ENCODE measurements at regions not wholly inside any gene's neighbourhood (a gene's known extent, or its start where the extent isn't known, plus 50 kb on each side); places are given as distances from the start of the nearest gene placed in this dataset.

DNA sequence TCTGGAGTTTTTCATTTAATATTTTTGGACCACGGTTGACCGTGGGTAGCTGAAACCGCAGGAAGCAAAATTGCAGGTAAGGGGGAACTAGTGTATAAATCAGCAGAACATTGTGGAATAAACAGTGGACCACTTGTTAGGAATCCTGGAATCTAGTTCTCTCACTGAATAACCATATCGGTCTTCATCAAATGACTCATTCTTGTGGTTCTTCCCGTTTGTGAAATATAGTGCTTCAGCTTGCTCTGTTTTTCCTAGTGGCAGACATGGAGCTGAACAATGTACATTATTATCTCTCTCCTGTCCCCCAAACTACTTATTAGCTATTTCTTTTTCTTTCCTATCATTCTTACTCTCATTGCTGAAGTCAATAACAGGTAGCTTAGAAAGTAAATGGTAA is 61.9 kb downstream of the HSPA13 start:
- CTCF ChIA-PET: interaction anchor here (0.6 to 1.1 kb wide), 2 partner anchors 15 to 103 kb away, joined by 3 to 6 read pairs; no protein-coding TSS in a partner anchor
- H3K4me3 Mint-ChIP-seq: no peak overlapping the region
- no peak for DNase-seq
- no peak overlapping the region for H3K27ac Mint-ChIP-seq
- H3K27me3 Mint-ChIP-seq: peaks cover 24% of the 10 kb centered on the region
- intact Hi-C loops (cut with micrococcal nuclease): no loop called here
- POLR2A ChIA-PET: no interaction called here
- H3K4me1 Mint-ChIP-seq (ENCODE audit: low read depth): no peaks in the 10 kb centered on the region
- no peaks in the 10 kb centered on the region for H3K36me3 Mint-ChIP-seq
- no peaks in the 10 kb centered on the region for H3K9me3 Mint-ChIP-seq

DNA sequence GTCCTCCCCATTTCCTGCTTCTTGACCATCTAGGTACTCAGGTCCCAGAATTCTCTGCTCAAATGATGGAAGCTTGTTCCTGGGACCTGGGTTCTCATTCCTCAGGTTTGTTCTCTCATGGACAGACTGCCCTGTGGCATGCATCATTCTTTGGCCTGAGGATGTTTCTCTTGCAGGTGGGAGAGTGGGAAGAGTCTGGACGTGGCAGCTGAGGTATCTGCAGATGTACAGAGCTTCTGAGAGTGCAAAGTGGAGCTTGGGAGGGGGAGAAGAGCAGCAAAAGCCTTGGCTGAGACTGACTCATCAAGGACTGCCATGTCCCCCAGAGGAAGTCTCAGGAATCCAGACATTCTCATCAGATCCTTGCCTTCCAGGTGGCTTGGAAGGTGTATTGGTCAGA is 63.1 kb downstream of the HSPA13 start:
- H3K36me3 Mint-ChIP-seq: no peaks in the 10 kb centered on the region
- no peak overlapping the region for H3K4me3 Mint-ChIP-seq
- POLR2A ChIA-PET: no interaction called here
- H3K27me3 Mint-ChIP-seq: peaks cover 13% of the 10 kb centered on the region
- CTCF ChIA-PET: no interaction called here
- DNase-seq: no peak
- no peaks in the 10 kb centered on the region for H3K9me3 Mint-ChIP-seq
- intact Hi-C loops (cut with micrococcal nuclease): no loop called here
- H3K27ac Mint-ChIP-seq: no peak overlapping the region
- H3K4me1 Mint-ChIP-seq (ENCODE audit: low read depth): no peaks in the 10 kb centered on the region

DNA sequence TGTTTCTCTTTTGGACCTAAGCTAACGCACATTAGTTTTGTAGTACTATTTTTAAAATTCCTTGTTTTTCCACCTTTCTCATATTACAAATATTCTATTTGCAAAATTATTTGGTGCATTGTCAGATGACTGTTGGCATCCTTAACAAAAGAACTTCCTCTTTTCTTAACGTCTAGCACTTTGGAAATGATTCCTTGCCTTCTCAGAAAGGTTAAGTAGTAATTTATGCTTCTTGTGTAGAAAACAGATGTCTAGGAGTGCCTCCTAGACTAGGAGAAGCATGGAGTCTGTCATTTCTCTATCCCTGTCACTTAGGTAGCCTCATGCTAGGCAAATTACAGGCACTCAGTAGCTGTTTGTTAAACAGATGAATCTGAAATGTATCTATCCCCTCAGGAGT is 64.4 kb downstream of the HSPA13 start:
- no peak for DNase-seq
- POLR2A ChIA-PET: no interaction called here

DNA sequence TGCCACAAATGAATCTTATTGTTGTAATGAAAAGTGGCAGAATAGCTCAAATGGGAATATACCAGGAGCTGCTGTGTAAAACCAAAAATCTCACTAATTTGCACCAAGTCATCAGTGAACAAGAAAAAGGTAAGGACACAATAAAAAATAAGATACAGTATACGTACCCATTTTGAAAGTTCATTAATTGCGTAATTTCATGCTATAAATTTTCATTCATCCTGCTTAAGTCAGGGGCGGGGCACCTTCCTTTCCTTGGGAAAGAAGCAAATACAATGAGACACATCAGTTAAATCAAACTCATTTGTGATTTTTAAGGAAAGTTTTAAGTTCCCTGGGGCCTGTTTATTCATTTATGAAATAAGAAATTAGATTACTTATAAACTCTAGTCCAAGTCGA is 65.4 kb downstream of the HSPA13 start:
- CTCF ChIA-PET: no interaction called here
- Mint-ChIP-seq H3K36me3 (no peaks in the 10 kb centered on the region), H3K27me3 (peaks cover 11% of the 10 kb centered on the region), H3K9me3 (no peaks in the 10 kb centered on the region), H3K27ac (no peak overlapping the region), H3K4me3 (no peak overlapping the region), H3K4me1 (ENCODE audit: low read depth) (no peaks in the 10 kb centered on the region)
- intact Hi-C loops (cut with micrococcal nuclease): no loop called here
- POLR2A ChIA-PET: no interaction called here
- DNase-seq: no peak

More for the DNA sequence above, 64.4 kb downstream of the HSPA13 start:
- Mint-ChIP-seq H3K27ac (no peak overlapping the region), H3K36me3 (no peaks in the 10 kb centered on the region), H3K4me3 (no peak overlapping the region), H3K27me3 (peaks cover 11% of the 10 kb centered on the region), H3K4me1 (ENCODE audit: low read depth) (no peaks in the 10 kb centered on the region), H3K9me3 (no peaks in the 10 kb centered on the region)
- CTCF ChIA-PET: no interaction called here
- intact Hi-C loops (cut with micrococcal nuclease): no loop called here

DNA sequence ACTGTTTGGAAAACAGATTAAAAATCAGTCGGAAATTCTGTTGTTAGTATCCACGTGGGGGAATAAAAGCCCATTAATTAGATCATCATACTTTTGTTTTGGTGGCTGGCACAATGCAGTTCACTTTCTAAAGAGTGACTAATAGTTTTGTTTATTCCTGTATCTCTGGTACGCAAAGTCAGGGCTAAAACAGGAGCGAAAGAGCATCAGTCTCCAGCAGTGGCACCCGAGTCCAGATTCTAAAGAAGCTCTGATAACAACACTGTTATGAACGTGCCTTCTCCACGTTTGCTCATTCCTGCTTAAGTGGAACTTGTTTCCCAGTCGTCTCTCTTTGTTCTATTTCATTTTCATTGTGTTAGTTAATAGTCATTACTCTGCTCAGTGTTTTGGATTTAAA is 69.6 kb downstream of the HSPA13 start:
- H3K27ac Mint-ChIP-seq: no peak overlapping the region
- DNase-seq: no peak
- no peaks in the 10 kb centered on the region for H3K36me3 Mint-ChIP-seq
- H3K4me3 Mint-ChIP-seq: no peak overlapping the region
- POLR2A ChIA-PET: no interaction called here
- no peaks in the 10 kb centered on the region for H3K4me1 Mint-ChIP-seq (ENCODE audit: low read depth)
- peaks cover 4% of the 10 kb centered on the region for H3K27me3 Mint-ChIP-seq
- intact Hi-C loops (cut with micrococcal nuclease): no loop called here
- no peaks in the 10 kb centered on the region for H3K9me3 Mint-ChIP-seq
- CTCF ChIA-PET: no interaction called here

DNA sequence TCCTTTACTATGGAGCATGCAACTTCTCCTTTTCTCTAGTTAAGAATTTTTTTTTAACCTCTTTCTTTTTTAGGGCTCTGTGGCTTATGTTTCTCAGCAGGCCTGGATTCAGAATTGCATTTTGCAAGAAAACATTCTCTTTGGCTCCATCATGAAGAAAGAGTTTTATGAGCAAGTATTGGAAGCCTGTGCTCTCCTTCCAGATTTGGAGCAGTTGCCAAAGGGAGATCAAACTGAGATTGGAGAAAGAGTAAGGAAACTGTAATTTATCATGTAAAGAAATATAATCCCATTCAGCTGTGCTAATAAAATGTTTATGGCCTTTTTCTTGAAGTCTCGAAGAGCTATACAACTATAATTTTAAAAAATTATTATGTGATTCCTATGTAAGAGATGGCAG is 70.1 kb downstream of the HSPA13 start:
- intact Hi-C loops (cut with micrococcal nuclease): no loop called here
- no peaks in the 10 kb centered on the region for H3K4me1 Mint-ChIP-seq (ENCODE audit: low read depth)
- H3K27me3 Mint-ChIP-seq: peaks cover 4% of the 10 kb centered on the region
- no peak overlapping the region for H3K27ac Mint-ChIP-seq
- ChIA-PET CTCF (no interaction called here), POLR2A (no interaction called here)
- H3K36me3 Mint-ChIP-seq: no peaks in the 10 kb centered on the region
- no peak overlapping the region for H3K4me3 Mint-ChIP-seq
- no peak for DNase-seq
- no peaks in the 10 kb centered on the region for H3K9me3 Mint-ChIP-seq

DNA sequence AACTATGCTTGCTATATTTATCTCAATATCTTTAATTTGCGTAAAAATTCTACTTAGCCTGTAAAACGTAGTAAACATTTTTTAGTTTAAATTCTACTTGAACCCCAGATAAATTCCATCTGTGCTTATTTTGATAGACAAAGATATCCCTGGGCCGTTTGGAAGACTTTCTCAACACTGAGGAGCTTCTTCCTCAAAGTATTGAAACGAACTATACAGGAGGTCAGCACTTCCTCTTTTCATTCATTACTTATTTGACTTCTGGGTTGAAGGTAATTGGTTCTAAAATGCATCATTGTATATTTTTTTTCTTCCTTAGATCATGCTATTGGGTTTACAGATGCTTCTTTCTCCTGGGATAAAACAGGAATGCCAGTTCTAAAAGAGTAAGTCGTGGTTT is 74.7 kb downstream of the HSPA13 start:
- ChIA-PET POLR2A (no interaction called here), CTCF (no interaction called here)
- no peak for DNase-seq
- intact Hi-C loops (cut with micrococcal nuclease): no loop called here
- no peaks in the 10 kb centered on the region for H3K36me3 Mint-ChIP-seq
- H3K27ac Mint-ChIP-seq: no peak overlapping the region
- H3K9me3 Mint-ChIP-seq: no peaks in the 10 kb centered on the region
- no peak overlapping the region for H3K4me3 Mint-ChIP-seq
- peaks cover 6% of the 10 kb centered on the region for H3K27me3 Mint-ChIP-seq
- no peaks in the 10 kb centered on the region for H3K4me1 Mint-ChIP-seq (ENCODE audit: low read depth)

DNA sequence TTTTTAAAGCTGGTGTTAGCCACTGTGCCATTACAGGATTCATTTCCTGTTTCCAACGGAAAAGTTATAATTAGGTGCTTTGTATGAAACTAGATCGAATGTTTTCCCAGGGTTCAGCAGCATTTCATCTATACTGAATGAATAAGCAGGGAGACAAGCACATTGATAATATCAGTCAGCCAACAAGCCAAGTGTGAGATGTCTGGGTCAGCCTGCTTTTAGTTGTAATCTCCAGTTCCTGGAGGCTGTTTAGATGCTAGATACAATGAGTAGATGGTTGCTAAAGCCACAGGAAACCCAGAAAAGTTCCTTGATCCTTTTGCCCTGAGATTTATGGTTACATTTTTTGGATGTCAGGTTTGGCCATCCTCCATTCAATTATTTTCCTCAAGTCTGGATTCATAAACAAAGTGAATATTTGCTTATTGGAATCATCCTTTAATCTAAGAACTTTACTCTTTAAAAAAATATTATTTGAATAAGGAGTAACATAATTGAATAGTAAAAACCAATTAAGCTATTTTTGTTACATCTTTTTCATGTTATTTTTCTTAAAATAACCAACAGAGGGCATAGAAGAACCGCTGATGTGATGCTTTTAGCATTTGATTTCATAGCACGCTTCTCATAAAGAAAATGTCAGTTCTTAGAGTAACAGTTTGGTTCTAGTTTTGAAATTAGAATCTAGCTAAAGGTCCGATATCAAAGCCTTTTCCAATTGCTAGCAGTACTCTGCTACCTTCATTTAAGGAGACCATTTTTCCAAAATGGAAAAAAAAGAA is 76.6 kb downstream of the HSPA13 start:
- Mint-ChIP-seq H3K36me3 (no peaks in the 10 kb centered on the region), H3K27me3 (peaks cover 6% of the 10 kb centered on the region), H3K27ac (no peak overlapping the region), H3K9me3 (no peaks in the 10 kb centered on the region), H3K4me1 (ENCODE audit: low read depth) (no peaks in the 10 kb centered on the region), H3K4me3 (no peak overlapping the region)
- ChIA-PET CTCF (interaction anchor here (0.8 to 1.4 kb wide), 3 partner anchors 9 to 17 kb away, joined by 3 to 6 read pairs (median 4); no protein-coding TSS in a partner anchor), POLR2A (no interaction called here)
- intact Hi-C loops (cut with micrococcal nuclease): no loop called here
- no peak for DNase-seq

DNA sequence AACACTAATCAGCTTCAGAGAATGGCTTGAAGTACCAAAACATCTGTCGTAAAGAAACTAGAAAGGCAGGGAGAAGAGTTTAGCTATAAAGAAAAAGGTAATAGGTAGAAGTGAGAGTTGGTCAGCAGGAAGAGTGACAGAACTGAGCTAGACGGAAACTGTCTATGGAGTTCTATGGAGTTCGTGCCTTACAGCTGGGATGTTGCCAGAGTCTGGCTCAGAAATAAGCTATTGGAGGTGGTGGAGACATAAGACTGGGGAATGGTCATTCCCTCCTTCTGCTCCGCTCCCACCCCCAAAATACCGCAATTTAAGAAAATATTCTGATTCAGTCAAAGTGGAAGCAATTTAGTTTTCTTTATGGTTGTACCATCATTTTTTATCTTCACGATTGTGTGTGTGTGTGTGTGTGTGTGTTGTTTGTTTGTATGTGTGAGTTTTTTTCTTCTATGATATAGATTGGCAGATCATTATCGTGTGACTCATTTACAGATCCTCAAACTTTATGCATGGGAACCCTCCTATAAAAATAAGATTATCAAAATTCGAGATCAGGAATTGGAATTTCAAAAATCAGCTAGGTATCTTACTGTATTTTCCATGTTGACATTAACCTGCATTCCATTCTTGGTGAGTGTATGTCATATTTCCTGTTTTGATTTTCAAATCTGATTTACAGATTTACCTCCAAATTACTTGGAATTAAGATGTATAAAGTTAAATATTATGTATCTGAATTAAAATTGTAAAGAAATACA is 79.0 kb downstream of the HSPA13 start:
- Mint-ChIP-seq H3K27me3 (peaks cover 6% of the 10 kb centered on the region), H3K36me3 (no peaks in the 10 kb centered on the region)

DNA sequence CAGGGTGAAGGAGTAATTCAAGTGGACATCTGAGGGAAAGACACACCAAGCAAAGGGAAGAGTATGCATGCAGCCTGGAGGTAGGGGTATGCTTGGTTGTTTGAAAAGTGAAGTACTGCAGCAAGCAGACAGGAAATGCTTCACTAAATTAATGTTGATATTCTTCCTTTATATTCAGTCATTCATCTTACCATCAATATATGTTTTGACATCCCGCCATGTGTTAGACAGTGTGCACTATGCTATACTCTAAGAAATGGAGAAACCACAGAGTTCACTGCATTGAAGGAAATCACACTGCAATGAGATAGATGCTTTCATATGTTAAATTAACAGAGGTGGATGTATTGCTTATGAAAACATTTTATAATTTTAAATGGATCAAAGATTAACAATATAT is 82.9 kb downstream of the HSPA13 start:
- peaks cover 1% of the 10 kb centered on the region for H3K27me3 Mint-ChIP-seq
- no peak overlapping the region for H3K4me3 Mint-ChIP-seq
- POLR2A ChIA-PET: no interaction called here
- DNase-seq: no peak
- H3K36me3 Mint-ChIP-seq: no peaks in the 10 kb centered on the region
- no peak overlapping the region for H3K27ac Mint-ChIP-seq
- H3K4me1 Mint-ChIP-seq (ENCODE audit: low read depth): no peaks in the 10 kb centered on the region
- H3K9me3 Mint-ChIP-seq: no peaks in the 10 kb centered on the region
- intact Hi-C loops (cut with micrococcal nuclease): no loop called here
- CTCF ChIA-PET: no interaction called here

More for the DNA sequence above, 79.0 kb downstream of the HSPA13 start:
- Mint-ChIP-seq H3K4me3 (no peak overlapping the region), H3K9me3 (no peaks in the 10 kb centered on the region), H3K27ac (no peak overlapping the region), H3K4me1 (ENCODE audit: low read depth) (no peaks in the 10 kb centered on the region)
- ChIA-PET CTCF (no interaction called here), POLR2A (no interaction called here)
- DNase-seq: no peak
- intact Hi-C loops (cut with micrococcal nuclease): no loop called here

DNA sequence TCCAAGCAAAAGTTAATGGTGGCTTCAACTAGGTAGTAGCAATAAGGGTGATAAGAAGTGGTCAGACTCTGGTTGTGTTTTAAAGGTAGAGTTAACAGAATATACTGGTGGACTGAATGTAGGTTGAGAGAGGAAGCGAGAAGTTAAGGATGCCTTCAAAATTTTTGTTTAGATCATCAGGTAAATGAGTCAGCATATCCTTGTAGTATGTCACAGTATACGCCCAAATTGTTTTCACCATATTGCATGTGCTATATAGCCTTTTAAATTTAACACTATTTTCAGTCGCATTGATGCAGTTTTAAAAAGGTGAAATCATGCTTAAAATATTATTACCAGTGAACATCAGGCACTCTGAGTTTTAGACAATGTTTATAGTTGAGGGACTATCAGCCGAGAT is 74.6 kb downstream of the RBM11 start:
- Mint-ChIP-seq H3K27ac (no peak overlapping the region), H3K27me3 (no peaks in the 10 kb centered on the region), H3K9me3 (no peaks in the 10 kb centered on the region), H3K4me3 (no peak overlapping the region), H3K36me3 (no peaks in the 10 kb centered on the region), H3K4me1 (ENCODE audit: low read depth) (no peaks in the 10 kb centered on the region)
- CTCF ChIA-PET: no interaction called here
- intact Hi-C loops (cut with micrococcal nuclease): no loop called here
- no peak for DNase-seq
- POLR2A ChIA-PET: no interaction called here

DNA sequence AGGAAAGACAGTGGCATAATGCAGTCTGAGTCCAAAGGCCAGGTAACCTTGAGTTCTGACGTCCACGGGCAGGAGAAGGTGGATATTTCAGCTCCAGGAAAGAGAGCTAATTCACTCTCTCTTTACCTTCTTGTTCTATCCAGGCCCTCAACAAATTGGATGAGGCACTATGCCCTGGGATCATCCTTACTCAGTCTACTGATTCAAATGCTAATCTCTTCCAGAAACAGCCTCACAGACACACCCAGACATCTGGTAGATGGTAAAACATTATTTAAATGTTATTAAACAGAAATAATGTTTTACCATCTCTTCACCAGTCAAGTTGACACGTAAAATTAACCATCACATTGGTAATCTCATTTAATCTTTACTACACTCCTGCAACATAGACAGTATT is 73.0 kb downstream of the RBM11 start:
- Mint-ChIP-seq H3K36me3 (no peaks in the 10 kb centered on the region), H3K27ac (no peak overlapping the region), H3K4me3 (no peak overlapping the region), H3K4me1 (ENCODE audit: low read depth) (no peaks in the 10 kb centered on the region), H3K27me3 (no peaks in the 10 kb centered on the region), H3K9me3 (no peaks in the 10 kb centered on the region)
- no peak for DNase-seq
- ChIA-PET POLR2A (no interaction called here), CTCF (interaction anchor here (1.2 kb wide), 1 partner anchor 18 kb away, joined by 3 read pairs; no protein-coding TSS in a partner anchor)
- intact Hi-C loops (cut with micrococcal nuclease): no loop called here

DNA sequence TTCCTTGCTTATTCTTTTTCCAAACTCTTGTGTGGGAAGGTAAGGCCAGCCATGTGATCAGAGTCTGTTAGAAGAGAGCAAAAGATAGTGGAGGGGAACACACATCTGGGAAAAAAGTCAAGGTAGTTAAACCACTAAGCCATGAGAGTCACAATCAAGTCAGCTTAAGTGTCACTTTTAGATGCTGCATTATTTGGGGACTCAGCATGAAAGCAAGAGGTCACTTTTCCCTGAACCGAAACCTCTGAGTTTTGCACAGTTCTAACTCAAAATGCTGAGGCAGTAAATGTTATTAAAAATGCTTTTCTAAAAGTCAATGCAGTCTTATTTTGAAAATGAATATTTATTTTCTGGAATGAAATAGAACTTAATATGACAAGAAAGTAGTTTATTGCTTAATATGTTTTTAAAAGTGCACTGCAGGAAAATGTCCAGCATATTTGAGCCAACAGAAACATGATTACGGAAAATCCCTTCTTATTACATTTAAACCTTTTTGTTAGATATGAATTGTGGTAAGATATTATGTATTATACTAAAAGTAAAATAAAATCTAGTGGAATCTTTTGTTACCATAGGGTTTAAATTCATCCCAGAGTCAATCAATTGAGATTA is 69.3 kb downstream of the RBM11 start:
- no peak overlapping the region for H3K4me3 Mint-ChIP-seq
- no peaks in the 10 kb centered on the region for H3K4me1 Mint-ChIP-seq (ENCODE audit: low read depth)
- CTCF ChIA-PET: no interaction called here
- no peak for DNase-seq
- H3K27ac Mint-ChIP-seq: no peak overlapping the region
- H3K27me3 Mint-ChIP-seq: peaks cover 2% of the 10 kb centered on the region
- H3K9me3 Mint-ChIP-seq: no peaks in the 10 kb centered on the region
- no peaks in the 10 kb centered on the region for H3K36me3 Mint-ChIP-seq
- intact Hi-C loops (cut with micrococcal nuclease): no loop called here
- POLR2A ChIA-PET: no interaction called here
